ENCODE measurements at regions not wholly inside any gene's neighbourhood (a gene's known extent, or its start where the extent isn't known, plus 50 kb on each side); places are given as distances from the start of the nearest gene placed in this dataset.

GRCh38 chr4:19707876-19708275 lies 543.8 kb upstream of the SLIT2 start:
- no peak overlapping the region for H2BK12ac ChIP-seq (ENCODE audit: insufficient read length, low read depth, low read length)
- no peak overlapping the region for H3K56ac ChIP-seq (ENCODE audit: insufficient read length, low read depth, low read length)
- no peak overlapping the region for H3K23ac ChIP-seq (ENCODE audit: insufficient read length, low read depth, low read length)
- H3K9me3 ChIP-seq (ENCODE audit: control insufficient read depth, low read depth, low read length), result no peaks in the 10 kb centered on the region
- no peak for DNase-seq
- no peak overlapping the region for H3K9ac ChIP-seq (ENCODE audit: extremely low read depth, insufficient read length, low read length)
- no peaks in the 10 kb centered on the region for H3K4me1 ChIP-seq (ENCODE audit: insufficient read depth, low read length)
- no peaks in the 10 kb centered on the region for H4K20me1 ChIP-seq (ENCODE audit: control insufficient read depth, insufficient read depth, insufficient read length)
- H3K4me2 ChIP-seq (ENCODE audit: insufficient read depth, insufficient read length, low read length), result no peak overlapping the region
- no peaks in the 10 kb centered on the region for H3K79me2 ChIP-seq (ENCODE audit: insufficient read depth, low read length)
- H2BK120ac ChIP-seq (ENCODE audit: low read depth, low read length, poor library complexity, severe bottlenecking), result no peak overlapping the region
- H4K5ac ChIP-seq (ENCODE audit: insufficient read length, low read depth, low read length), result no peak overlapping the region
- H3K27ac ChIP-seq (ENCODE audit: insufficient read length, low read depth, low read length), result no peak overlapping the region
- H4K8ac ChIP-seq (replicated peaks; ENCODE audit: insufficient read length, low read depth, low read length), result no peak overlapping the region
- no peak overlapping the region for H2AFZ ChIP-seq (ENCODE audit: low read length)
- no peak overlapping the region for H3K18ac ChIP-seq (ENCODE audit: insufficient read length, low read depth, low read length)
- Mint-ChIP-seq H3K4me1 (no peaks in the 10 kb centered on the region), H3K36me3 (ENCODE audit: insufficient read depth in 1 of 3, low read depth in 3 of 3) (no peaks in the 10 kb centered on the region), H3K4me3 (no peak overlapping the region), H3K27me3 (ENCODE audit: low read depth) (no peaks in the 10 kb centered on the region), H3K9me3 (no peaks in the 10 kb centered on the region), H3K27ac (no peak overlapping the region)
- H3K23me2 ChIP-seq (ENCODE audit: insufficient read length, low read depth, low read length, poor library complexity, severe bottlenecking), result no peaks in the 10 kb centered on the region
- H3T11ph ChIP-seq (ENCODE audit: low read length), result no peak overlapping the region
- H2BK20ac ChIP-seq (ENCODE audit: low read depth, low read length, poor library complexity, severe bottlenecking), result no peak overlapping the region
- no peak overlapping the region for H3K14ac ChIP-seq (ENCODE audit: insufficient read depth, low read length)
- H2BK15ac ChIP-seq (ENCODE audit: low read depth, low read length), result no peak overlapping the region
- H4K91ac ChIP-seq (ENCODE audit: insufficient read length, low read depth, low read length), result no peak overlapping the region
- H3K79me1 ChIP-seq (ENCODE audit: insufficient read depth, low read depth, low read length, poor library complexity, severe bottlenecking), result no peaks in the 10 kb centered on the region
- no peak overlapping the region for H2BK5ac ChIP-seq (ENCODE audit: insufficient read length, low read length)
- H2AK5ac ChIP-seq (ENCODE audit: insufficient read length, low read length), result no peak overlapping the region
- no peak for TF ChIP-seq CTCF (conservative IDR thresholded peaks at IDR 0.05)
- no peak overlapping the region for H3K4ac ChIP-seq (ENCODE audit: low read depth, low read length)
- WGBS (ENCODE audit: extremely low coverage, insufficient read length, low lambda C conversion rate), result no CpG with 5 or more reads among the region's 1 CpG
- no peaks in the 10 kb centered on the region for H3K27me3 ChIP-seq (ENCODE audit: insufficient read depth, low read length)
